Urothelium cell line (cell line): ENCODE measurements at regions not wholly inside any gene's neighbourhood (a gene's known extent, or its start where the extent isn't known, plus 50 kb on each side); places are given as distances from the start of the nearest gene placed in this dataset.
"Not testable (repeated sequence)": the region's sequence is repeated elsewhere in the genome, so short reads cannot be mapped to it uniquely, and the experiment has no call there.

Source experiments
- DNase-seq: peaks from one replicate; pipeline ENCODE4 v3.0.0; 2011; ENCODE audit warnings: low spot score, mixed read lengths
- FAIRE-seq: peaks from 2 replicates; lab custom pipeline; 2011; peaks lifted over from hg19 to GRCh38; lab: Jason Lieb, UNC

- no peak for FAIRE-seq
- DNase-seq = no peak
Measured at GRCh38 chr4:85094735-85095134, 128.2 kb upstream of the WDFY3 start.

DNA sequence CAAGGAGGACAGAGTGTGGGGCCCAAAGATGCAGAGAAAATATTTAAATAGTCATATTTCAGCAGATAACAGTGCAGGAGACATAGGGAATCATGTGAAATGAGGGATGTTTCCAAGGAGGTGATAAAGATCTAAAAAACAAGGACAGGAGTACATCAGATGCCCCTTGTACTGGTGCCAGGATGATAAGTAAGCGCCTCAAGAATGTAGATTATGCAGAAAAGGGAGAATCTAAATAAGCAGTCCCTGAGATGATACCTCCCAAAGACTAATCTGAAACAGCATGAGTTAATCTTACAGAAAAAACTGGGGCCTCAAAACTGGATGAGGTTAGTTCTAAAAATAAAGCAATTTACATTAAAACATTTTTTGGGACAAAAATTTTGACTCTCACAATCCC, 136.1 kb upstream of the WDFY3 start:
- no peak for DNase-seq
- FAIRE-seq = no peak

DNA sequence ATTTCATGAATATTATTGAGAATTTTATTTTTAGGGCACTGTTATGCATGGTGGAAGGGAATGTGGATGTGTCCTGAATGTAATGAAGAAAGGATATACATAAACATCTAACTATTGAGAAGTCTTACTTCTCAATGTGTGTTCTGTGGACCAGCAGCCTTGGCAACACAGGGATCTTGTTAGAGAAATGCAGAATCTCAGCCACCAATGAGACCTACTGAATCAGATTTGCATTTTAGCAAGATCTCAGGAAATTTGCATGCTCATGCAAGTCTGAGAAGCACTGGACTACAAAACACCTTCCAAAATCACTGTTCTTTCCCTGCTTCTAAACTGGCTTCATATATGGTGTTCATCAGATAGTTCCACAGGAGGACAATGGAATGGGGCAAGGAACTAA, 139.7 kb upstream of the WDFY3 start:
- FAIRE-seq (no peak), DNase-seq (no peak)

- no peak for FAIRE-seq
- DNase-seq = no peak
Measured at GRCh38 chr4:85106805-85107336, 140.4 kb upstream of the WDFY3 start.

- no peak for FAIRE-seq
- peak; percentile 35 for DNase-seq
Measured at GRCh38 chr4:85107553-85107952, 141.1 kb upstream of the WDFY3 start.

DNA sequence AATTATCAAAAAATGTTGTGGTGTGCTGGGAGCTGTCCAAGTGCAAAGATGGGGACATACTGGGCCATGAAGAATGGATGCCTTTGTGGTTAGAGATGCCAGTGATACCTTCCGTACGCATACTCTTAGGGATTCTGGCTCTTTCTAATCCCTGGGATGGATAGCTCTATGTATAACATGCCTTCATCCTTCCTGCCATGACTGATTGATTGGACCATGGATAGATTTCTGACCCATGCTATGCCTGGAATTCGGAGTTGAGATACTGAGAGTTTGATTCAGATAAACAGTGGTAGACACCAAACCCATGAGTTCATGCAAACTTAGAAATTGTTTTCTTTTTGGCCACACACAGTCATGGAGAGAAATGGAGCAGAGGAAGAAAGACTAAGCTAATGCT, 147.2 kb upstream of the WDFY3 start:
- DNase-seq = no peak

DNA sequence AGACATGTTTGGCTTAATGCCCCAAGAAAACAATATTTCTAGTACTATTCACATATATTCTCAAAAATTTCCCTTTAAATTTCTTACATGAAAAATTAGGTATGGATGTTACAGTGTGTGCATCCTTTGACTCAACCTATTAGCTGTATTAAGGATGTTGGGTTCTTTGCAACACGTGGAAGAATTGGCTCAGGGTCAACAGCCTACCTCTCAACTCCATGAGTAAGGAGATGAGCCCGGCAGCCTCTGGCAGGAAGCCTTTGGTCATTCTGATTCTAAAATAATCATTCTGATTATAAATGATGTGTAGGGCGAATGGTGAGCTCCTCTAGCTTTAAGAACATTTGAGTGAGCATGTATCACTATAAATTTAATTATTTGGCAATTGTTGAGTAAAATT, 148.0 kb upstream of the WDFY3 start:
- FAIRE-seq (no peak), DNase-seq (no peak)

More for the DNA sequence above, 147.2 kb upstream of the WDFY3 start:
- no peak for FAIRE-seq

GRCh38 chr4:85116008-85116407, 149.5 kb upstream of the WDFY3 start:
- DNase-seq (no peak), FAIRE-seq (no peak)

DNA sequence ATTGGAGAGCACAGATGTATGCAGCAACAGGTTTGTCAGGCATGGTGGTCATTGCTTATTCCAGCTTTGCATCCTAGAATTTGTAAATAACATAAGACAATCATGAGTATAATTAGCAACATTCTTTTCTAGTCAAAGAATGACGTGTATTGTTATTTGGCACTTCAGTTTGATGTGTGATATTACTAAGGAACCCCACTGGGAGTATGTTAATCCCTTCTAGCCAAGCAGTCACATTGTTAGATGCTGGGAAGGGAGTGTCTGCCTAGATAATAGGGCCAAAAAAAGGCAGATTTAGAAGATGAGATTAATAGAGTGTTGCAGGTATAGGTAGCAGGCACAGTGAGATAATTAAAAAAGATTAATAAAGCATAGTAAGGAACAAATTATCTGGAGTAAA, 159.2 kb upstream of the WDFY3 start:
- DNase-seq (no peak), FAIRE-seq (no peak)

- FAIRE-seq (no peak), DNase-seq (no peak)
Measured at GRCh38 chr4:85126991-85127591, 160.6 kb upstream of the WDFY3 start.

GRCh38 chr4:85127653-85128052, 161.2 kb upstream of the WDFY3 start:
- peak; percentile 72 for DNase-seq
- no peak for FAIRE-seq

- FAIRE-seq (no peak), DNase-seq (no peak)
Measured at GRCh38 chr4:85128246-85129204, 162.0 kb upstream of the WDFY3 start.

DNA sequence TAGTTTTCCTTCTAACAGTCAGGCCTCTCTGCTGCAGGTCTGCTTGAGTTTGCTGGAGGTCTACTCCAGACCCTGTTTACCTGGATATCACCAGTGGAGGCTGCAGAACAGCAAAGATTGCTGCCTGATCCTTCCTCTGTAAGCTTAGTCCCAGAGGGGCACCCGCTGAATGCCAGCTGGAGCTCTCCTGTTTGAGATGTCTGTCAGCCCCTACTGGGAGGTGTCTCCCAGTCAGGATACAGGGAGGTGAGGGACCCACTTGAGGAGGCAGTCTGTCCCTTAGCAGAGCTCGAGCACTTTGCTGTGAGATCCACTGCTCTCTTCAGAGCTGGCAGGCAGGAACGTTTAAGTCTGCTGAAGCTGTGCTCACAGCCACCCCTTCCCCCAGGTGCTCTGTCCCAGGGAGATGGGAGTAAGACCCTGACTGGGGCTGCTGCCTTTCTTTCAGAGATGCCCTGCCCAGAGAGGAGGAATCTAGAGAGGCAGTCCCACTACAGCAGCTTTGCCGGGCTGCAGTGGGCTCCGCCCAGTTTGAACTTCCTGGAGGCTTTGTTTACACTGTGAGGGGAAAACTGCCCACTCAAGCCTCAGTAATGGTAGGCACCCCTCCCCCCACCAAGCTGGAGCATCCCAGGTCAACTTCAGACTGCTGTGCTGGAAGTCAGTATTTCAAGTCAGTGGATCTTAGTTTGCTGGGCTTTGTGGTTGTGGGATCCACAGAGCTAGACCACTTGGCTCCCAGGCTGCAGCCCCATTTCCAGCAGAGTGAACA, 163.1 kb upstream of the WDFY3 start:
- not testable (repeated sequence) for DNase-seq, FAIRE-seq

- FAIRE-seq = no peak
- no peak for DNase-seq
Measured at GRCh38 chr4:85132117-85132516, 165.6 kb upstream of the WDFY3 start.

- DNase-seq (no peak), FAIRE-seq (no peak)
Measured at GRCh38 chr4:85132570-85132969, 166.1 kb upstream of the WDFY3 start.

GRCh38 chr4:85139749-85140148, 173.3 kb upstream of the WDFY3 start:
- not testable (repeated sequence) for FAIRE-seq, DNase-seq

DNA sequence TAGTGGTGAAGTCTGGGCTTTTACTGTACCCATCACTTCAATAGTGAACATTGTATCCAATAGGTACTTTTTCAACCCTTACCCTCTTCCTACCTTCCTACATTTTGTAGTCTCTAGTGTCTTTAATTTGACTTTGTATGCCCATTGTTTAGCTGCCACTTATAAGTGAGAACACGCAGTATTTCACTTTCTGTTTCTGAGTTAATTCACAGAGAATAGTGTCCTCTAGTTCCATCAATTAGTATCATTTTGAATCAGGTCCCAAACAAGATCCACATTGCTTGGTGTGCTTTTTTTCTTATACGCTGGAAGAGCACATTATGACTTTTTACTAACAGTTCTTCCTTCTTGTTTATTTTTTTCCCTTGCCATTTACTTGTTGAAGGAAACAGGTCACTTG, 176.0 kb upstream of the WDFY3 start:
- no peak for DNase-seq
- FAIRE-seq = no peak

GRCh38 chr4:85147481-85148076, 181.1 kb upstream of the WDFY3 start:
- DNase-seq = peak; percentile 42
- no peak for FAIRE-seq

DNA sequence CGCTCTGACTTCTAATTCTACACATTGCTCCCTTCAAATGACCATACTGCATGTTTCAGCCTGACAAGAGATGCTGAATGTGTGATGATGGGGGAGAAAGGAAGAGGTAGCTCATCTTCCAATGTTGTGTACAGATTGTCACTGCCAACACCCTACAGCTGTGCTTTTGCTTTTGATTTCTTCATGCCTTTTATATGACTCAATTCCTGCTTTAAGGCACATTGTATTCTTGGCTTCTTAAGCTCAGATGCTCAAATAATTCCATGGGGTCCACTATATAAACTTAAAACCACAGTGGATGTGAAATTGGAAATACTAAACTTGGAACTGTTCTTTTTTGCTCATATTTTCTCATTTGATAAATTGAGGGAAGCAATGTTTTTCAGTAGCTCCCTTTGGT, 183.2 kb upstream of the WDFY3 start:
- DNase-seq = no peak
- no peak for FAIRE-seq

DNA sequence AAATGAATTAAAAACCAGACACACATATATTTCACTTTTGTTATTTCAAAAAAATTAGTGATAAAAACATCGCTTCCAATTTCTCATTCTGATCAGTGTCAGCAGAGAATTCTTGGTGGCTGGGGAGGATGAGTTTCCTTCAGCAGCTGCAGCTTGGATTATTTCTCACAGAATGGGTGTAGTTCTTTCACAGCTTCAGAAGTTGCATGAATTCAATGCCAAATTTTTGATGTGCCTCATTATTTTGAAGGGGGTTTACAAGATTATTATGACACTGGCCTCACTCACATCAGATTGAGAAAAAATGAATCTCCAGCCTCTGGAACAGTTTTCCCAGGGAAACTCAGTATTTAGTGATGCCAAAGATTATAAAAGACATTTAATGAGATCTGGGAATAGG, 184.9 kb upstream of the WDFY3 start:
- DNase-seq = no peak
- FAIRE-seq = no peak

DNA sequence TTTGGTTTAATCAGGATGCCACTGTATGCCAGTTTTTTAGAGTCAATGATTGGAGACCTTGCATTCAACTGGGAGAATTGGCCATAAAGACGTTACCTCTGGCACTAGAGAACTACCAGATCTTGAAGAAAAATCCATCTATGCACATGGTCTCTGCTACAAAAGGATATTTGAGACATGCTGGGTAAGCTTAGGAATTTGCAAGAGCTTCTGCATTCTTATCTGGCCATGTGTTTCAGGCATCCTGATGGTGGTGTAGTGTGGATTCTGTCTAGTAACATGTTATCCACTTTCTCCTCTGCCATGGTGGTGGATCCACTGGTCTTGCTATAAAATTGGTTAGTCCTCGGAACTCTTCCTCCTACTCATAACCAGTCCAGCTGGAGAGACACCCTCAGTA, 185.3 kb upstream of the WDFY3 start:
- no peak for DNase-seq
- no peak for FAIRE-seq
